Transverse colon (tissue), 4 donors: ENCODE measurements at regions not wholly inside any gene's neighbourhood (a gene's known extent, or its start where the extent isn't known, plus 50 kb on each side); places are given as distances from the start of the nearest gene placed in this dataset.

Source experiments
- DNase-seq: peaks from one replicate; pipeline ENCODE4 v3.0.0-alpha.2; 2019
- H3K27ac ChIP-seq, 4 donors: fragments of 200-600 bp; sonication (generic); 2 replicates each; pipeline ENCODE4 v1.5.1; 2016 to 2018; ENCODE audit warnings: inconsistent platforms in 4 of 4
- H3K27me3 ChIP-seq: fragments of 200-600 bp; sonication (generic); 2 replicates; pipeline ENCODE4 v1.5.1; 2017; ENCODE audit warnings: inconsistent platforms
- H3K36me3 ChIP-seq, 4 donors: fragments of 200-600 bp; sonication (generic); 2 replicates each; pipeline ENCODE4 v1.5.1; 2017 to 2019; ENCODE audit warnings: inconsistent platforms in 4 of 4
- H3K4me1 ChIP-seq, 4 donors: fragments of 200-600 bp; sonication (generic); 2 replicates each; pipeline ENCODE4 v1.5.1; 2017 to 2020; ENCODE audit warnings: inconsistent platforms in 4 of 4
- H3K4me3 ChIP-seq, 4 donors: fragments of 200-600 bp; sonication (generic); 1 replicate in 1 of 4; 2 replicates in 3 of 4; pipeline versions ENCODE4 v1.5.1 to v1.6.1; 2017 to 2019; ENCODE audit warnings: inconsistent platforms in 4 of 4
- H3K9me3 ChIP-seq, 2 donors: fragments of 200-600 bp; sonication (generic); 2 replicates each; pipeline ENCODE4 v1.5.1; 2017 to 2019; ENCODE audit warnings: inconsistent platforms in 2 of 2
- CTCF ChIP-seq, 5 experiments: fragments of 200-600 bp in 3 of 5; fragments of 450-650 bp in 2 of 5; sonication (generic) in 3 of 5; IDR thresholded peaks; 1 replicate in 2 of 5; 2 replicates in 3 of 5; pipeline ENCODE4 v1.5.1; 2016 to 2017; ENCODE audit warnings: antibody characterized with exemption in 5 of 5, inconsistent platforms in 3 of 5, mild to moderate bottlenecking in 2 of 5, moderate library complexity in 1 of 5
- EP300 ChIP-seq: sonication (generic); formaldehyde crosslinking; IDR thresholded peaks from one replicate; pipeline ENCODE4 v1.6.1; 2017; ENCODE audit warnings: antibody characterized with exemption, low read depth
- POLR2A ChIP-seq: fragments of 450-650 bp; IDR thresholded peaks from one replicate; pipeline ENCODE4 v1.6.1; 2016; ENCODE audit warnings: antibody characterized with exemption, mild to moderate bottlenecking, moderate library complexity
- POLR2AphosphoS5 ChIP-seq, 3 donors: sonication (generic); formaldehyde crosslinking; IDR thresholded peaks; one replicate each; pipeline ENCODE4 v1.6.1; 2016; ENCODE audit warnings: antibody characterized with exemption in 3 of 3
- WGBS, 2 donors: methylation state at CpG; one replicate each; pipeline ENCODE4 v1.1.5; 2018; ENCODE audit warnings: low coverage in 1 of 2; 5-methylcytosine and 5-hydroxymethylcytosine counted together
- in situ Hi-C, 4 donors: fragments of 200-750 bp; cut with MboI; loops; one replicate each; pipeline versions ENCODE4 v1.15.0 to v1.15.1; 2017; ENCODE audit warnings: low sequenced_read_pairs in 3 of 4, low pct_ligation_motif_present in 1 of 4, low pct_unique_long_range_greater_than_20kb in 1 of 4
- intact Hi-C: fragments of 100-400 bp; cut with DNase I; formaldehyde crosslinking; loops from one replicate; pipeline ENCODE4 v1.15.1; 2023; ENCODE audit warnings: low total_unique reads

DNA sequence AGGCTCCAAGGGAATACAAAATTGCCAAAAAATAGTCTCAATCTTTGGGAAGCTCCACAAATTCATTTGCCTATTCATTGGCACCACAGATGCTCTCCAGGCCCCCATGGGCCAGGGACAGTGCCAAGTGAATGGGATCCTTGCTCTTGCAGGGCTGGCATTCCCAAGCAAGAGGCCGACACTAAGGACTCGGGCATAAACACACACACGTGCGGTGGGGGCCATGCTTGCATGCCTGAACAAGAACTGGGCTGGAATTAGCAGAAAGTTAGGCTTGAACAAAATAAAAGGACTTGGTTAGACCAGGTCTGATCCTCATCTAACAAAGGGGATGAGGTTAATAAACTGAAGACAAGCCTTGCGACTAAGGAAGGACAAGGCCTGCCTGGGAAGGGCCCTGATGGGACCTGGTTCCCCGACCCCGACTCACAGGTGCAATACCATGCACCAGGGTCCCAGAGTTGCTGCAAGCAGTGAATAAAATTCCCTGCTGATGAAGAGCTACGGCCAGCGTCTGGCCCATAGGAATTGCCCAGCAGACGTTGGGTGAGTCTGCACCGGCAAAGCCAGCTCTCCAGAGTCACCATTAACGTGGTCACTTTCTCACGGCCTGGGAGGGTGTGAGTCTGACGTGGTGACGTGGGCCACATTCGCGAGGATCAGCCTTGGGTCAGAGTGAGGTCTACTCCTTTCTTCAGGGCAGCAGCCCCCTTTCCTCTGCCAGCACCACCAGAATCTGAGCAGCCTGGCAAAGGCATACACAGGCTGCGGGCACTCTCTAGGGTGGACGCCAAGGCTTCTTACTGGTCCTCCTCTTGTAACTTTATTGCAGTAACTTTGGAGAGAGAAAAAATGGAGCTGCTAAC lies 77.4 kb upstream of the FCN1 start:
- intact Hi-C loops (no loop called here), in situ Hi-C loops (loop anchor here in 1 of 4 donors (25.0 kb wide), 1 partner anchor 308 kb away; no protein-coding TSS in a partner anchor)
- no peak overlapping the region for H3K27ac ChIP-seq
- 80 to 87% methylated on average over 2 to 18 of the region's 19 CpGs for WGBS, 2 donors
- TF ChIP-seq POLR2AphosphoS5 (IDR thresholded peaks at IDR 0.05) (no peak), POLR2A (no peak), EP300 (no peak), CTCF (IDR thresholded peaks at IDR 0.05) (no peak)
- no peaks in the 10 kb centered on the region for H3K9me3 ChIP-seq
- no peak for DNase-seq
- no peak overlapping the region for H3K4me3 ChIP-seq
- H3K27me3 ChIP-seq = no peaks in the 10 kb centered on the region
- no peaks in the 10 kb centered on the region for H3K4me1 ChIP-seq
- no peaks in the 10 kb centered on the region for H3K36me3 ChIP-seq

GRCh38 chr9:134995792-134996120 lies 78.0 kb upstream of the FCN1 start:
- WGBS, 2 donors = 58 to 77% methylated on average over 2 to 10 of the region's 10 CpGs
- Histone ChIP-seq H3K4me3 (no peak overlapping the region), H3K9me3 (peaks cover 0 to 4% of the 10 kb centered on the region in 2 donors), H3K27me3 (no peaks in the 10 kb centered on the region), H3K27ac (no peak overlapping the region), H3K4me1 (no peaks in the 10 kb centered on the region), H3K36me3 (no peaks in the 10 kb centered on the region)
- intact Hi-C loops (no loop called here), in situ Hi-C loops (loop anchor here in 1 of 4 donors (25.0 kb wide), 1 partner anchor 308 kb away; no protein-coding TSS in a partner anchor)
- no peak for TF ChIP-seq POLR2A
- TF ChIP-seq EP300 = no peak
- TF ChIP-seq CTCF (IDR thresholded peaks at IDR 0.05) = no peak
- no peak for TF ChIP-seq POLR2AphosphoS5 (IDR thresholded peaks at IDR 0.05)
- DNase-seq = no peak

DNA sequence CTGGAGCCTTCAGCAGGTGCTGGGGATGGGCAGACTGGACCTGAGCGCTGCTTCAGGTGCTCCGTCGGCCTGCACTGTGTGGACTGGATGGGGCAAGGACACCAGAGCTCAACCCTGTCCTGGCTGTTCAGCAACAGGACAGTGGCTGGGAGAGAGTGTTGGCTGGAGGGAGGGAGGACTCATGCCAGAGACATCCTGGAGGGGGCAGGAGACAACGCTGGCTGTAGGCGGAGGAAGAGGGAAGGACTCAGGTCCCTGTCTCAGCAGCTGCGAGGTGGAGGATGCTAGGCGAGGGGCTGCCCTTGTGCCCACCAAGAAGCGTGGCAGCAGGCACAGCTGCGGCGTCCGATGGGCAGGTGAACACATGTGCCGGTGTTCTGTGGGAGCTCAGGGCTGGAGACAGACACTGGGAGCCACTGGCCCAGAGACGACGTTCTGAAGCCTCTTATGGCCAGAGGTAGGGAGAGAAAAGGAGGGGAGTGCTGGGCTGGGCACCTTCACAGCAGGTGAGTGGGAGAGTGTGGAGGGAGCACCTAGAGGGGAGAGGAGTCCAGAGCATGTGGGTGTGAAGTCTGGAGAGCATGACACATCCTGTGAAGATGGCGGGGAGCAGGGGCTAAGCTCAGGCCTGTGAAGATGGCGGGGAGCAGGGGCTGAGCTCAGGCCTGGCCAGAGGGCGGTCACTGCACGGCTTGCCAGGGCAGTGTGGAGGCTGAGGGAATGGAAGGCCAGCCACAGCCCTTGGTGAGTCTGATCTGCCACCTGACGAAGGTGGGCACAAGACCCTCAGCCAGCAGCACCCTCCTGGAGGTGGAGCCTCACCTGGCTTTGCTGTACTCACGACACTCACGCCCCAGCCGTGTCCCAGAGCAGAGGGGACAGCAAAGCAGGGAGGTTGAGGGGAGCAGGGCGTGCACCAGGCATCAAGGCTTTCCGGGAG lies 79.1 kb upstream of the FCN1 start:
- peaks cover 9% of the 10 kb centered on the region for H3K27me3 ChIP-seq
- H3K36me3 ChIP-seq = no peaks in the 10 kb centered on the region
- H3K9me3 ChIP-seq = peaks cover 0 to 4% of the 10 kb centered on the region in 2 donors
- WGBS, 2 donors = 83 to 87% methylated on average over 17 to 24 of the region's 24 CpGs
- no peak for TF ChIP-seq CTCF (IDR thresholded peaks at IDR 0.05)
- TF ChIP-seq EP300 = no peak
- no peak for TF ChIP-seq POLR2A
- no peak for TF ChIP-seq POLR2AphosphoS5 (IDR thresholded peaks at IDR 0.05)
- intact Hi-C loops = no loop called here
- H3K4me1 ChIP-seq = no peaks in the 10 kb centered on the region
- no peak overlapping the region for H3K27ac ChIP-seq
- no peak for DNase-seq
- in situ Hi-C loops = loop anchor here in 1 of 4 donors (25.0 kb wide), 1 partner anchor 310 kb away; no protein-coding TSS in a partner anchor
- H3K4me3 ChIP-seq = no peak overlapping the region

DNA sequence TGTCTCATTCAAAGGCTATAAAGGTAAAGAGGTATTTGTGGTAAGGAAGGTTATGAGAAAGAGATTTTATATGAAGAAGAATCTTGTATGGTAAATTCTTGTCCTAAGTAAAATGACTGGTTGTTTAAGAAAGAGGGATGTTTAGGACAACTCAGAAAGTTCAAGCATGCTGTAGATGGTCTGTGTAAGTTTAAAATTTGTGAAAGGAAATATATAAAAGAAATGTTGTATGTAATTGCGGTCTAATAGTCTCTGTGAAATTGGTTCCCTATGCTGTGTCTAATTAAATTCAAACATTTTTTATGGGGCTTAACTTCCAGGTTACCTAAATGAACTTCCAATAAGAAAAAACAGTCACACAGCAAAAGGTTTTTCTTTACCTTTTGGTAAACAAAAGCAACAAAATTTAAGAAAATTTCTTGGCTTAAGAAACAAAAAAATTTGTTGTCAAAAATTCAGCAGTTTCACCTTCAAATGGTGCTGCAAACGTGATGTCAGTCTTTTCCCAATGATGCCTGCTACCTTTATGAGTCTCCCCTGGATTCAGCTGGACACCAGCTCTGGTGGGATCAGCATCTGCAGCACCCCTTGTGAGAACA lies 83.0 kb upstream of the FCN1 start:
- intact Hi-C loops (no loop called here), in situ Hi-C loops (no loop called here)
- H3K9me3 ChIP-seq = peaks cover 0 to 4% of the 10 kb centered on the region in 2 donors
- no peaks in the 10 kb centered on the region for H3K36me3 ChIP-seq
- no peaks in the 10 kb centered on the region for H3K4me1 ChIP-seq
- TF ChIP-seq EP300 = no peak
- no peak for TF ChIP-seq POLR2A
- TF ChIP-seq POLR2AphosphoS5 (IDR thresholded peaks at IDR 0.05) = no peak
- no peak for TF ChIP-seq CTCF (IDR thresholded peaks at IDR 0.05)
- WGBS, 2 donors = 48 to 55% methylated on average over 2 of the region's 2 CpGs
- no peak overlapping the region for H3K27ac ChIP-seq
- no peak overlapping the region for H3K4me3 ChIP-seq
- peaks cover 9% of the 10 kb centered on the region for H3K27me3 ChIP-seq
- DNase-seq = no peak
